ENCODE measurements at regions not wholly inside any gene's neighbourhood (a gene's known extent, or its start where the extent isn't known, plus 50 kb on each side); places are given as distances from the start of the nearest gene placed in this dataset.

DNA sequence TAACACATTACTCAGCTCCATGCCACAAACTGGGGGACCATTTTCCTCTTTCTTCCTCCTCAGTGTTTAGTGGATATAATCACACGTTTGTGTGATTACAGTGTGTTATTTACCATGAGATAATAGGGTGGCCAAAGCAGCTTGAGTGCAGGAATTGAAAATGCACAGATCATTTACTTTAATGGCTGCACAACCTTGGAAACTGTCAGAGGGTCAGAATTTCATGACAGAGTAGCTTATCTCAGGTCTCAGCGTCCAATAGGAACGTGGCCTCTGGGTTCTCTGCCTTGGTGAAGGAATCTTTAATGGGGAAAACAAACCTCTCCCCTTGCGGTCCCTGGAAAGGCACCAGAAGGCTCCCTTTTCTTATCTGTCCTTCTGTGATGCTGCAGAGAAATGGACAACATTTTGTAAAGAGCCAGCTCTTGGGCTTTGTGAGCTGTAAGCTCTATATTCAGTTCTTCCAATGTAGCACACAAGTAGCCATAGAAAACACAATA lies 87.4 kb upstream of the CD180 start:
- peaks cover 5% of the 10 kb centered on the region for H3K4me1 ChIP-seq (ENCODE audit: control insufficient read depth, insufficient read depth, low read length)
- ChIA-PET CTCF (interaction anchor here (0.6 to 1.9 kb wide), 2 partner anchors 37 to 1092 kb away, joined by 3 to 6 read pairs; no protein-coding TSS in a partner anchor), POLR2A (no interaction called here)
- no peaks in the 10 kb centered on the region for H3K9me3 ChIP-seq (ENCODE audit: control insufficient read depth, insufficient read depth, low read depth, low read length)
- H3K36me3 ChIP-seq (ENCODE audit: control insufficient read depth in 2 of 2, insufficient read depth in 1 of 2, low read length in 2 of 2) = no peaks in the 10 kb centered on the region
- H3K27ac ChIP-seq (ENCODE audit: extremely low read depth, low read depth, low read length) = no peak overlapping the region
- peak; percentile 99 for TF ChIP-seq SP7 (tag by site-specific recombination; IDR thresholded peaks at IDR 0.05)
- no peak for TF ChIP-seq KLF1 (tag by site-specific recombination; IDR thresholded peaks at IDR 0.05)
- TF ChIP-seq, protein P1, sequence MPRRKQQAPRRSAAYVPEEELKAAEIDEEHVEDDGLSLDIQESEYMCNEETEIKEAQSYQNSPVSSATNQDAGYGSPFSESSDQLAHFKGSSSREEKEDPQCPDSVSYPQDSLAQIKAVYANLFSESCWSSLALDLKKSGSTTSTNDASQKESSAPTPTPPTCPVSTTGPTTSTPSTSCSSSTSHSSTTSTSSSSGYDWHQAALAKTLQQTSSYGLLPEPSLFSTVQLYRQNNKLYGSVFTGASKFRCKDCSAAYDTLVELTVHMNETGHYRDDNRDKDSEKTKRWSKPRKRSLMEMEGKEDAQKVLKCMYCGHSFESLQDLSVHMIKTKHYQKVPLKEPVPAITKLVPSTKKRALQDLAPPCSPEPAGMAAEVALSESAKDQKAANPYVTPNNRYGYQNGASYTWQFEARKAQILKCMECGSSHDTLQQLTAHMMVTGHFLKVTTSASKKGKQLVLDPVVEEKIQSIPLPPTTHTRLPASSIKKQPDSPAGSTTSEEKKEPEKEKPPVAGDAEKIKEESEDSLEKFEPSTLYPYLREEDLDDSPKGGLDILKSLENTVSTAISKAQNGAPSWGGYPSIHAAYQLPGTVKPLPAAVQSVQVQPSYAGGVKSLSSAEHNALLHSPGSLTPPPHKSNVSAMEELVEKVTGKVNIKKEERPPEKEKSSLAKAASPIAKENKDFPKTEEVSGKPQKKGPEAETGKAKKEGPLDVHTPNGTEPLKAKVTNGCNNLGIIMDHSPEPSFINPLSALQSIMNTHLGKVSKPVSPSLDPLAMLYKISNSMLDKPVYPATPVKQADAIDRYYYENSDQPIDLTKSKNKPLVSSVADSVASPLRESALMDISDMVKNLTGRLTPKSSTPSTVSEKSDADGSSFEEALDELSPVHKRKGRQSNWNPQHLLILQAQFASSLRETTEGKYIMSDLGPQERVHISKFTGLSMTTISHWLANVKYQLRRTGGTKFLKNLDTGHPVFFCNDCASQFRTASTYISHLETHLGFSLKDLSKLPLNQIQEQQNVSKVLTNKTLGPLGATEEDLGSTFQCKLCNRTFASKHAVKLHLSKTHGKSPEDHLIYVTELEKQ (tag by site-specific recombination; IDR thresholded peaks at IDR 0.05; ENCODE audit: borderline replicate concordance) = no peak
- no peak for TF ChIP-seq ZNF571 (tag by site-specific recombination; IDR thresholded peaks at IDR 0.05)
- no peak for TF ChIP-seq GLIS1 (tag by site-specific recombination; IDR thresholded peaks at IDR 0.05)
- TF ChIP-seq PRDM6 (tag by site-specific recombination; IDR thresholded peaks at IDR 0.05) = no peak
- no peak for TF ChIP-seq KLF7 (tag by site-specific recombination; IDR thresholded peaks at IDR 0.05; ENCODE audit: borderline replicate concordance)
- H3K4me3 ChIP-seq (ENCODE audit: low read depth, low read length) = no peak overlapping the region

DNA sequence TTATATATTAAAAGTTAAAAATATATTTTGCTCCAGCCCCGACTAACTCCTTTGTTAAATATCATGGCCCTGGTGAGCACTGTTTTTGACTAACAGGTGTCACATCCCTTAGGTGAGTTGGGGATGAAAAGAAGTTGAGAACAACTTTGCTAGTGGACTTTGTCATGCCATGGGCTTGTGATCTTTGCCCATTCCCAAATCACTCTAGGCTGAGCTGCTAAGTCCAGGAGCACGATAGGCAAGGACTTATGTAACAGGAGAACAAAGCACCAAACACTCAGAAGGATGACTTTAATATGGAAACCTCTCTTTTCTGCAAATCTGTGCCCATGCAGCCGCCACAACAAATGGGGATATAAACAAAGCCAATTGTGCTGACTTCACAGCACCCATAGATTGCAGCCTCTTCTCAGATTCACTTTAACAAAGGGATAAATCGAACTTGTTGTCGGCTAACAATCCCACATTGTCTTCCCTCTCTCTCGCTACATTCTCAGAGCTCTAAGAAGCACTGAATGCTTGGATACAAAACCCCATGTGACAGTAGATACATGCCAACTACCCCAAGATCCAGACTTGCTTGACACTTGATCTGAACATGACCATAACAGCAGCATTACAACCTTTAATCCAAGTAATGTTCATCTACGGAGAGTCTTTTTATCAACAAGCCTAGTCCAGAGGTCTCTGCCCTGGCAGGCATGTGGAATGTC lies 86.8 kb upstream of the CD180 start:
- no peak for TF ChIP-seq ZBTB7A (tag by site-specific recombination; IDR thresholded peaks at IDR 0.05; ENCODE audit: low read depth)
- no peak for TF ChIP-seq ZIC2 (tag by site-specific recombination; IDR thresholded peaks at IDR 0.05)
- CTCF ChIA-PET = interaction anchor here (1.9 kb wide), 1 partner anchor 37 kb away, joined by 6 read pairs; no protein-coding TSS in a partner anchor
- H3K4me1 ChIP-seq (ENCODE audit: control insufficient read depth, insufficient read depth, low read length) = peaks cover 5% of the 10 kb centered on the region
- H3K9me3 ChIP-seq (ENCODE audit: control insufficient read depth, insufficient read depth, low read depth, low read length) = no peaks in the 10 kb centered on the region
- H3K27ac ChIP-seq (ENCODE audit: extremely low read depth, low read depth, low read length) = no peak overlapping the region
- POLR2A ChIA-PET = no interaction called here
- no peaks in the 10 kb centered on the region for H3K36me3 ChIP-seq (ENCODE audit: control insufficient read depth in 2 of 2, insufficient read depth in 1 of 2, low read length in 2 of 2)
- no peak overlapping the region for H3K4me3 ChIP-seq (ENCODE audit: low read depth, low read length)

DNA sequence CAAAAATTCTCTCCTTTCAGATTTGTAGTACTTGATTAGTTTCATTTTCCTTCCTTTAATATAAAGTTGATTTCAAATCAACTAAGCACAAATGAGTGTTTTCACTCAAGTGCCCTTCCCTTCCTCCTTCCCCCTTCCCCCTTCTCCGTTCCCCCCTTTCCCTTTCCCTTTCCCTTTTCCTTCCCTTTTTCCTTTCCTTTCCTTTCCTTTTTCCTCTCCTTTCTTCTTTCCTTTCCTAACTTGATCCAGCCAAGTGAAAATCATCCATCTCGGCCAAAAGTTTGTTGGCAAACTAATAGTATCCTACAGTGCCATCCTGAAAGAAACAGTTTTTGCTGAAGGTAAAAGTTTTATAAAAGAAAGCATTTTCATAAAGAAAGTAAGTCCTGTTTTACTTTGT lies 85.3 kb upstream of the CD180 start:
- POLR2A ChIA-PET = no interaction called here
- Histone ChIP-seq H3K4me3 (ENCODE audit: low read depth, low read length) (no peak overlapping the region), H3K36me3 (ENCODE audit: control insufficient read depth in 2 of 2, insufficient read depth in 1 of 2, low read length in 2 of 2) (no peaks in the 10 kb centered on the region), H3K4me1 (ENCODE audit: control insufficient read depth, insufficient read depth, low read length) (no peaks in the 10 kb centered on the region), H3K27ac (ENCODE audit: extremely low read depth, low read depth, low read length) (no peak overlapping the region), H3K9me3 (ENCODE audit: control insufficient read depth, insufficient read depth, low read depth, low read length) (no peaks in the 10 kb centered on the region)
- TF ChIP-seq TCF7L2 (IDR thresholded peaks at IDR 0.05; ENCODE audit: borderline replicate concordance, low read depth, low read length) (no peak), PRDM1 (tag by site-specific recombination; IDR thresholded peaks at IDR 0.05) (peak; percentile 100)
- CTCF ChIA-PET = no interaction called here

DNA sequence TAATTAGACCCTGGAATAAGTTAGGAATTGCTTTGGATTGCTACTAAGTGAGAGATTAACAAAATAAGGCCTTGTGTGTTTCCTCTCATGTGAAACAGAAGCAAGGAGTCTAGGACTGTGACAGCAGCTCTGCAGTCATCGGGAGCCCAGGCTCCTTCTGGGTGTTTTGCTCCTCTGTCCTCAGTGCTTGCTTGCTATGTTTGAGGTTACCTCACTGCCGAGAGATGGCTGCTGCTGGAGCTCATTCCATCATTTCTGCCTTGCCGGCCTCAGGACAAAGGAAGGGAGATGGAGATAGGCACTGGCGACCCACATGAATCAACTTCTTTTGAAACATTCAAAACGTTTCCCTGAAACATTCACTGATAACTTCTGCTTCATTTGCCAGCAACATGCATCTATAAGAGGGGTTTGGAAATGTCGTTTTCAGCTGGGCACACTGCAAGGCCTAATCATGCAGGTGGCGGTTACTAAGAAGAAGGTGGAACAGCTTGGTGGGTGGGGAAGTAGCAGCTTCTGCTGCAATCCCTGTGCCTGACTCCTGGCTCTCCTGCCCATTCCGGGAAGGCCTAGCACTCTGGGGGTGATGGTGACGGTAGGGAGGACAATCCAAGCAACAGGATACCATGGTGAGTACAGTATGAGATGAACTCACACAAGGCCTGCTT lies 77.2 kb upstream of the CD180 start:
- no peaks in the 10 kb centered on the region for H3K9me3 ChIP-seq (ENCODE audit: control insufficient read depth, insufficient read depth, low read depth, low read length)
- ChIA-PET CTCF (no interaction called here), POLR2A (no interaction called here)
- H3K4me3 ChIP-seq (ENCODE audit: low read depth, low read length) = no peak overlapping the region
- H3K4me1 ChIP-seq (ENCODE audit: control insufficient read depth, insufficient read depth, low read length) = peaks cover 4% of the 10 kb centered on the region
- no peaks in the 10 kb centered on the region for H3K36me3 ChIP-seq (ENCODE audit: control insufficient read depth in 2 of 2, insufficient read depth in 1 of 2, low read length in 2 of 2)
- H3K27ac ChIP-seq (ENCODE audit: extremely low read depth, low read depth, low read length) = no peak overlapping the region
- no peak for TF ChIP-seq ZNF510 (tag by site-specific recombination; IDR thresholded peaks at IDR 0.05; ENCODE audit: insufficient replicate concordance)
- no peak for TF ChIP-seq INSM2 (tag by site-specific recombination; IDR thresholded peaks at IDR 0.05)
- TF ChIP-seq ZFP3 (tag by site-specific recombination; IDR thresholded peaks at IDR 0.05; ENCODE audit: low read depth) = no peak
- TF ChIP-seq ZNF768 (tag by site-specific recombination; IDR thresholded peaks at IDR 0.05) = no peak
- TF ChIP-seq GLI2 (tag by site-specific recombination; IDR thresholded peaks at IDR 0.05; ENCODE audit: borderline replicate concordance, low read depth) = no peak
- TF ChIP-seq, protein P2, sequence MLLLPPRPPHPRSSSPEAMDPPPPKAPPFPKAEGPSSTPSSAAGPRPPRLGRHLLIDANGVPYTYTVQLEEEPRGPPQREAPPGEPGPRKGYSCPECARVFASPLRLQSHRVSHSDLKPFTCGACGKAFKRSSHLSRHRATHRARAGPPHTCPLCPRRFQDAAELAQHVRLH (tag by site-specific recombination; IDR thresholded peaks at IDR 0.05) = no peak
- no peak for TF ChIP-seq ZNF350 (tag by site-specific recombination; IDR thresholded peaks at IDR 0.05)

Data from HEK293 (cell line).